ENCODE measurements at regions not wholly inside any gene's neighbourhood (a gene's known extent, or its start where the extent isn't known, plus 50 kb on each side); places are given as distances from the start of the nearest gene placed in this dataset.

GRCh38 chr1:84090447-84091245 lies 53.4 kb upstream of the PRKACB start:
- DNase-seq (ENCODE audit: low read depth) = peak; percentile 19

- peak; percentile 11 for DNase-seq (ENCODE audit: low read depth)
Observed at GRCh38 chr1:84089867-84090266, 54.2 kb upstream of the PRKACB start.

- DNase-seq (ENCODE audit: low read depth) = peak; percentile 93
Observed at GRCh38 chr1:84089465-84089864, 54.6 kb upstream of the PRKACB start.

- DNase-seq (ENCODE audit: low read depth) = no peak
Observed at GRCh38 chr1:84086616-84087015, 57.5 kb upstream of the PRKACB start.

- DNase-seq (ENCODE audit: low read depth) = no peak
Observed at GRCh38 chr1:84086189-84086588, 57.9 kb upstream of the PRKACB start.

GRCh38 chr1:84083307-84083706 lies 60.8 kb upstream of the PRKACB start:
- DNase-seq (ENCODE audit: low read depth) = no peak

- no peak for DNase-seq (ENCODE audit: low read depth)
Observed at GRCh38 chr1:84078842-84079202, 65.2 kb upstream of the PRKACB start.

GRCh38 chr1:84078108-84078841 lies 65.8 kb upstream of the PRKACB start:
- peak; percentile 67 for DNase-seq (ENCODE audit: low read depth)

GRCh38 chr1:84077476-84078107 lies 66.5 kb upstream of the PRKACB start:
- peak; percentile 81 for DNase-seq (ENCODE audit: low read depth)

- peak; percentile 53 for DNase-seq (ENCODE audit: low read depth)
Observed at GRCh38 chr1:84073266-84073665, 70.8 kb upstream of the PRKACB start.

- DNase-seq (ENCODE audit: low read depth) = peak; percentile 52
Observed at GRCh38 chr1:84069236-84069845, 70.4 kb upstream of the TTLL7 start.

- DNase-seq (ENCODE audit: low read depth) = peak; percentile 13
Observed at GRCh38 chr1:84062496-84062895, 63.6 kb upstream of the TTLL7 start.

- no peak for DNase-seq (ENCODE audit: low read depth)
Observed at GRCh38 chr1:84061336-84061735, 62.4 kb upstream of the TTLL7 start.

- DNase-seq (ENCODE audit: low read depth) = no peak
Observed at GRCh38 chr1:84060781-84061180, 61.8 kb upstream of the TTLL7 start.

- no peak for DNase-seq (ENCODE audit: low read depth)
Observed at GRCh38 chr1:84048820-84049219, 49.9 kb upstream of the TTLL7 start.
